ENCODE measurements at regions not wholly inside any gene's neighbourhood (a gene's known extent, or its start where the extent isn't known, plus 50 kb on each side); places are given as distances from the start of the nearest gene placed in this dataset.

DNA sequence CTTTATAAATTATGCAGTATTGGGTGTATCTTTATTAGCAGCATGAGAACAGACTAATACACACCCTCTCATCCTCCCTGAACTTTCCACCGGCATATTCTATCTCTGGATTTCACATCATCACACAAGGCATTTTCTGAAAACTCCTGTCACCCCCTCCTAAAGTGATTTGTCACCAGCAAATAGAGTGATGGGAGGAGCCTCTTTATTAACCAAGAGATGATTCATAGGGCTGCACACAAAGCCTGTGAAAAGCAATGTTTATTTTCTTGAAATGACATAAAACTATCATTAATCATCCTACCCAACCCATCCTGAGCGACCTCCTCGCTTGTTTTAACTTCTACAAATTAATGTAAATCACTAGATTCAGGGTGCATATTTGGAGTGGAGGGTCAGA, 394.7 kb upstream of the SULF2 start:
- no peak for DNase-seq (ENCODE audit: low spot score)

DNA sequence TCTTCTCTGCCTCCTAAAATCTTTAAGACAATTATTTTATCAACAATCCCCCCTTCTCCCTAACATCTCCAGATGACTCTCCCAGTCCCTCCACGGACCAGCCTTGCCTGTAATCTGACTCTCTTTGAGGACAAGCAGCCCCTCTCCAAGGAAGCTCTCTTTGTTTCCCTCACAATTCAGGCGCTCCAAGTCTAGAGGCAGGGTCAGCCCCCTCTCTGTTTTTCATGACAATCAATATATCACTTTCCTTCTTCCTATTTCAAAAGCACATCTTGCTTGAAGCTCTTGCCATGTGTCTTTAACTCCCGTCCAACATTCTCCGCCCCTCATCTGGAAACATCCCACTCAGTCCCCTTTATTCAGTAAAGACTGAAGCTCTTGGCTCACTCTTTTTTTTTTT, 393.4 kb upstream of the SULF2 start:
- no peak for DNase-seq (ENCODE audit: low spot score)

DNA sequence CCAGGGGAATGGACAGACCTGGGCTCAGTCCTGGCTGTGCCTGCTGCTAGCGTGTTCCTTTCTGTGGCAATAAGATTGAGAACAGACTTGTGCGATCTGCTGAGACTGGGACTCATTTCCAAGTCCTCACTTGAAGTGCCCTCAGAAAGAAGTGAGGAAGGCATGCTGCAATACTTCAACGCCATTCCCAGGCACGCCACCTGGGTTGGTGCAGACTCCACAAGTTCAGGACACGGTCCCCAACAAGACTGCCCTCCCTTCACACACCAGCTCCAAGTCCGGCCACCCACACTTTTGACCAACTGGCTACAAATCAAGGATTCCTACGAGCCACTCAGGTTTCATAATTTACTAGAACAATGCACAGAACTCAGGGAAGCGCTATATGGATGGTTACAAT, 391.8 kb upstream of the SULF2 start:
- no peak for DNase-seq (ENCODE audit: low spot score)

DNA sequence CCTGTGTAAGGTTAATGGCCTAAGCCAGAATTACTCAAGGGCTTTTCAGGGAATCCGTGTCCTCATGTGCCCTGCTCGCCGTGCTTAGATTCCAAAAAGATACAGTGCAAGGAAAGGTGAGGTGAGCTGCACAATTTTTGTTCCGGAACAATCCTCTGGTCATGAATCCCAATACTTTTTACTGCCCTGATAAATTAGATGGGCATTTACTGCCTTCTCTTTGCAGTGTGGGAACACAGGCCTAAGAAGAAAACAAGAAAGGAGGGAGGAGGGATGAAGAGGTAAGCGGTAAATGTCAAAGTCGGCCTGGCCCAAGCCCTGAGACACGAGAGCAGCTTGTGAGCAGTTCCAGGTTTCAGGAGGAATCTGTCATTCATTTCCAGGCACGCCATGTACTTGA, 390.9 kb upstream of the SULF2 start:
- DNase-seq (ENCODE audit: low spot score) = no peak

DNA sequence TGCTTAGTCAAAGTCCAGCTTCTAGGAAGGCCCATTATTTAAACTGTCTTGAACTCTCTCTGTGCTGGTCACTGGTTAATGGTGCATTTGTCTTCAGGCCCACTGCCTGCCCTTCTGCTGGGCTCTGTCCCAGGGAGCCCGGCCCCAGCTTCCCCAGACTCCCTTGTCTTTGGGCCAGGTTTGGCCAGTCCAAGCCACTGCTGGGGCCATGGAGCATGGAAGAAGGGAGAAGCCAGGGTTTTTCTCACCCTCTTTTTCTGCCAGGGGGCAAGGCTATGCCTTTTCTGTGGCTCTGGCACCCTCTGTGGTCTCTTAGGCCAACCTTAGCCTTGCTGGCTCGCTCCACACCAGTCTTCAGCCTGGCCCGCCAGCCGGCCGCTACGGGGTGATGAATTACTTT, 390.0 kb upstream of the SULF2 start:
- no peak for DNase-seq (ENCODE audit: low spot score)

DNA sequence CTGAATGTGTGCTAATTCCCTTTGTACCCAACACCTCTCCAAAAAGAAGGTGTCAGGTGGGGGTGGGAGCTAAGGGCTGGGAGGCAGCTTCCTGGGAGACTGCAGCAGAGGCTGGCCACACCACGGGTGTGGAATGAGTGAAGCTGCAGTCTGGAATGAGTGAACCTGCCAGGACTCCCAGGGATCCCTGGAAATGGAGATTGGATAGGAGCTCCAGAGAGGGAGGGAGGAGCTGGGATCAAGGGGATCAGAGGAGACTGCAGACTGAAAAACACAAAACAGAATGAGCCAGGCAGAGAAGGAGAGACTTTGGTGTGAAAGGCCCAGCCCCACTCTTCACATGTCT, 387.0 kb upstream of the SULF2 start:
- DNase-seq (ENCODE audit: low spot score) = no peak

DNA sequence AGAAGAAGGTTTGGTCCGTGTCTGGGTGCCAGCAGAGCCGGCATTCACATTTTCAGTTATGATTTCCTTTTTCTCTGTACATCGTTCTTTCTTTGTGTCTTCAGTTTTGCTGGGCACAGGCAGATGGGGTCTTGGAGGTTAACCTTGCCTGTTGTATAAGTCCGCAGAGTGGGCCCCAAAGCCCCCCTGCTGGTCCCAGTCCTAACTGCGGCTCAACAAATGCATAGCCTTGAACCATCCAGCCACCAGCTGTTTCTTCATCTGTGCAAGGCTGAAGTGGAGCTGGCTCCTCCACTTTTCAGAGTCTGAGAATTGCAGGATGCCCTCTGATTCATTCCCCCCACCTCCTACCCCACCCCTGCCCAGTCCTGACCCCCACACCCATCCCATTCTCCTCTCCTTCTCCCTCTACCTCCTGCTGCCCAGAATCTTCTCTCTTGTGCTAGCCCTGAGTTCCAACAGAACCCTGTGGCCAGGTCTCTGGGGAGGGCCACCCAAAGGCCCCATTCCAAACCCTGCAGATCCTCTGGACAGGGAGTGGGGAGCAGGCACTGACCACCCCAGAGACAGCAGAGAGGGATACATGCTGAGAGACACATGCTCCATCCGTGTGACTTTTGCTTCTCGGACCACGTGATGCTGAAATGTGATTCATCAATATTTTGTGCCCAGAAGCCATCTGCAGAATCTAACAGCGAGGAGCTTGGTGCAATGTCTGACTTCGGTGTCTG, 386.5 kb upstream of the SULF2 start:
- DNase-seq (ENCODE audit: low spot score) = no peak

DNA sequence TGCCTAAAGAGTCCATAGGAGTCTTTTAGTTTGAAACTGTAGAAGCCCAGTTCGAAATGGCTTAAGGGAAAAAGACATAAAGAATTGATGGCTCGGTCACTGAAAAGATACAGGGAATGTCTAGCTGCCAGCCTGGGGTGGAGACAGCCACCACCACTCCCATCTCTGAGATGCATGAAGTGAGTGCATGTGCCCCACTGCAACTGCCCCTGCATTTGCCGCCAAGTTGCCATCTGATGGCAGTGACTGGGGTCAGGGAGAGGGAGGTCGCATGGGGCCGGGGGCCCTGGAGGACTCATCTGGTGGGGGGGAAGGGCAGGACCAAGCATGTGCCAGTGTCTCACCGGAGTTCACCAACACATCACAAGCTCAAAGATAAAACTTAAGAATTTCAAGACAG, 385.8 kb upstream of the SULF2 start:
- DNase-seq (ENCODE audit: low spot score) = no peak

DNA sequence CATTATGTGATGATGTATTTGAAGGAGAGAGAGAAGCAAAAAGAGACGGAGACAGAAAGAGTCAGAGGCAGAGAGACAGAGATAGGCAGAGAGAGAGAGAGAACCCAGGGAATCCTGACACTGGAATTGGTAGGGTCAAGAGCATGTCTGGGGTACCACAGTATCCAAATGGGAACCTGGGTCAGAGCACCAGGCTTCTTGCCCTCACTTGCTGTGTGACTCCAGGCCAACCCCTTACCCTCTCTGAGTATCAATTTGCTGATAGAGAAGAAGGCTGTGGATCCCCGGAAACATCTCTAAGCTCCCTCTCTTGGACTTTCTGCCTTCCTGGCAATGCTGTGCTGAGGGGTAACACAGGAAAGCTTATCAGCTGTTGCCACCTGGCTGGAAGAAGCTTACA, 385.3 kb upstream of the SULF2 start:
- no peak for DNase-seq (ENCODE audit: low spot score)

DNA sequence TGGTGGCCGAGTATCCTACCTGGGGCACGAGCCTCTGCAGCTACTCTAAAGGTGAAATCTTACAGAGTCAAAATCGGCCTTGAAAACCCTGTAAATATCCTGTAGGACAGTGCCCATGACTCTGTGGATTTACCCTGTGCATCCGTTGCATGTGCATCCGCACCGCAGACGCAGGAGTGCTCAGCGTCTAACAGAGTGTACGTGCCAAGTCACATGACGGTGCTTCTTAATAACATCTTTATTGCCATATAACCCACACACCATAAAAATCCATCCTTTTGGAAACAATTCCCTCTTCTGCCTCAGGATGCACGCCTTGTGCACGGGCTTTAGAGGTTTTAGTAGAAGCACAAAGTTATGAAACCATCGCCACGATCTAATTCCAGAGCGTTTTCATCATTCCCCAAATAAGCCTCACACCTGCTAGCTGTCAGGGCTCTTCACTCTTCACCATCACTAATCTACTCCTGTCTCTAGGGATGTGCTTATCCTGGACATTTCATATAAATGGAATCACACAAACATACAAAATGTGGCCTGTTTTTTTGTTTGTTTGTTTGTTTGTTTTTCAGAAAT, 384.5 kb upstream of the SULF2 start:
- no peak for DNase-seq (ENCODE audit: low spot score)

DNA sequence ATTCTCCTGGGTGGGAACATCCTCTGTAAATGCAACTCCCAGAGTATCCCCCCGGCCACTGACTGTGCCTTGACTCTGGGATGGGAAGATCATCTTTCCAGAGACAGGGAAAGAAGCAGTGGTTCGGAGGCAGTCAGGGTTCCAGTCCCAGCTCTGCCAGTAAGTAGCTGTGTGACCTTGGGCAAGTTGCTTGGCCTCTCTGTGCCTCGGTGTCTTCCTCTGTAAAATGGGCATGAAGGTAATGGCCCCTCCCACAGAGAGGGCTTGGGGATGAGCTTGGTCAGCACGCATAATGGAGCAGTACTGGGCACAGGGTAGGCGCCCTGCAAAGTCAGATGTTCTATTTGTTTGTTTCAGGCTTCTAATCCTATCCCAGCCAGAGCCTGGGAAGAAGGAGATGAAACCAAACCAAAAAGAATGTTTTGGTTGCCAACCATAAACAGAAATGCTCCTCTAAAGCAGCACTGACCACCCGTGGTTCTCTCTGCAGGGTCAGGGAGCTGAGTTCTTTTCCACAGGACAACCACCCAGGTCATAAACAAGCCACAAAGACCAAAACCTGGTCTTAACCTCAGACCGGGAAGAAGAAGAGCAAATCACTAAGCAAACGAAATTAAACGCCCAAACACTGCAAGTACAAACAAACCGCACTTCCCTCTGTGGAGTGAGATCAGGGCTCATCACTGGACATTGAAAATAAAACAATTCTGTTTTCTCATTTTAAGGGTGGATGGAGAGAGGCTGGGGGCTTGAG, 381.0 kb upstream of the SULF2 start:
- DNase-seq (ENCODE audit: low spot score) = no peak

DNA sequence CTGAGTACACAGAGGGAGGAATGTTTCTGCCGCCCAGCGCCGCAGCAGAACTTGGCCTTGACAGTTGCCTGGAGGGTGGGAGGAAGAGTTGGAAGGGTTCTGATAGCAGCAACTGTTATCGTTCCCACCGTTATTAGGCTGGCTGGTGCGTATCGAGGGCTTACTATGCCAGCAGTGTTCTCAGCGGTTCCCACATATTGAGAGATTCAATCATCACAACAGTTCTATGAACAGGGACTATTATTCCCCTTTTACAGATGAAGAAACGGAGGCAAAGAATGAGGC, 380.1 kb upstream of the SULF2 start:
- no peak for DNase-seq (ENCODE audit: low spot score)

DNA sequence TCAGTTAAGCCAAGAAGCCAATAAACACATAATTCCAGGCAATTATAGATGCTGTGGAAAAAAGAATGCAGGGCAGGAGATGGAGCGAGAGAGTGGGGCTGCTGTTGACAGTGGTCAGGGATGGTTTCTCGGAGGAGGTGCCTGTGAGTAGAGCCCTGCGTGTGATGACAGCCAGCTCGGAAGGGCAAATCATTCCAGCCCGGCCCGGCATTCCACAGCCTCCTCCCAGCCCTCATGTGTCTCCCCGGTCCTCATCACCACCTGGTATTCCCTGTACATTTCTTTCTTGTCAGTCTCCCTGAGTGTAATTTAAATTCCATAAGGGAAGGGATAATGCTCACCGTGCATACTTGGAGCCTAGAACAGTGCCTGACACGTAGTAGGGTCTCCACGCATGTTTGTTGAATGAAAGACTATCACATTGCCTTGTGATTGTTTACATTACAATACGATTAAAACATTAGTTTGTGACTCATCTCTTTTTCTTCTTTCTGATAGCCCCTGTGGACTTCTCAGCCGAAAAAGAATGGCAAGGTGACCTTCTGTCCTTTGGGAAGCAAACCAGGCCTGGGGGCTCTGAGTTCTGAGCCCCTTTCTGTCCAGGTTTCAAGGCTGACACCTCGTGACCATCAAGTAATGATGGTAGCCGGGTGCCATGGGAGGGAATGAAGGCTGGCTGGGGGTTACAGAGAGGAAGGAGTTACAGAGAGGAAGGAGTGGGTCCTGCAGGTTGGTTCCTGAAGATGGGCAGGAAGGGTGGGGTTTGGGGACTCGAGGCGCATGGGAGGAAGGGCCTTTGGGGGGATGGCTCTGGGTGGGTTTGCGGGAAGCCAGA, 379.5 kb upstream of the SULF2 start:
- no peak for DNase-seq (ENCODE audit: low spot score)

DNA sequence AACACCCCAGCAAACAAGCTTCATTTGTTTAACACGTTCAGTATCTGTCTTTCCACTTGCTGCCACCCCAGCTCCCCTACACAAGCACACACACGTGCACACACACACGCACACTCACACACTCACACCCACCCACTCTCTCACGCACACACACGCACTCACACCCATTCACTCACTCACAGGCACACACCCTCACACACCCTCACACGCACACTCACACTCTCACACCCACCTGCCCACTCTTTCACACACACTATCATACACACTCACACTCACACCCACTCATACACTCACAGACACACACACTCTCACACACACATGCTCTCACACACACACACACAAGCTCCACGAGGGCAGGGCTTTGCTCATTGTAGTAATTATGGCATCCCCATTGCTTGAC, 378.8 kb upstream of the SULF2 start:
- DNase-seq (ENCODE audit: low spot score) = no peak

DNA sequence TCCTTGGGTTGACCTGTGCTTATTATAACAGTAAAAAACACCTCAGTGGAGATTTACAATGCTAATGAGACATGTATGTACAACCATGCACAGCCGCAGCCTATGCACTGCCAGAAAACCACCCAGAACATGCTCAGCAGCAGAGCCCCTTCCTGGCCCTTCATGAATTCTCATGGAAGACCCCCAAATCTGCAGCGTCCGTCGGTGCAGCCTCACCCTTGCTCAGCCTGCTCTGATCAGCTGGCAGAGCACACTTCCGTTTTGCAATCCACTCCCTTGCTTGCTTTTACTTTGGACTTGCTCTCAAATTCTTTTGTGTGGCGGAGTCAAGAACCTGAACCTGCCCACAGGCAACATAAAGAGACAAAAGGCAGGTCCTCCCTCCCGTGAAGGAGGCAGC, 378.2 kb upstream of the SULF2 start:
- no peak for DNase-seq (ENCODE audit: low spot score)

DNA sequence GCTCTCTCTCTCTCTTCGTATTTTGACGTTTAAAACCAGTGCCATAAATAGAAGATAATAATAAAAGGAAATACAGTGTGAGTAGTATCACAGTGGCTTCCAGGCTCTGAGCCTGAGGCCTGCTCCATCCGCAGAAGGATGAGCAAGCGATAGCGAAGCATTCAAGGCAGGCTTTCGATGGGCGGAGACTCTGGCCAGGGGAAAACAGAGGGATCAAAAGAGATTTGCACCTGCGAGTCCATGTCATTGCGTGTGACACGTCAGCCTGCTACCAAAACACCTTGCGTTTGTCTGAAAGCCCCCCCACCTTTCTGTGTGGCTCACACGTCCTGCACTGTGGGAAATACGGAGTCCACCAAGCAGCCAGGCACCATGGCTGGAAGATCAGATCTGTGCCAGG, 377.3 kb upstream of the SULF2 start:
- DNase-seq (ENCODE audit: low spot score) = no peak

DNA sequence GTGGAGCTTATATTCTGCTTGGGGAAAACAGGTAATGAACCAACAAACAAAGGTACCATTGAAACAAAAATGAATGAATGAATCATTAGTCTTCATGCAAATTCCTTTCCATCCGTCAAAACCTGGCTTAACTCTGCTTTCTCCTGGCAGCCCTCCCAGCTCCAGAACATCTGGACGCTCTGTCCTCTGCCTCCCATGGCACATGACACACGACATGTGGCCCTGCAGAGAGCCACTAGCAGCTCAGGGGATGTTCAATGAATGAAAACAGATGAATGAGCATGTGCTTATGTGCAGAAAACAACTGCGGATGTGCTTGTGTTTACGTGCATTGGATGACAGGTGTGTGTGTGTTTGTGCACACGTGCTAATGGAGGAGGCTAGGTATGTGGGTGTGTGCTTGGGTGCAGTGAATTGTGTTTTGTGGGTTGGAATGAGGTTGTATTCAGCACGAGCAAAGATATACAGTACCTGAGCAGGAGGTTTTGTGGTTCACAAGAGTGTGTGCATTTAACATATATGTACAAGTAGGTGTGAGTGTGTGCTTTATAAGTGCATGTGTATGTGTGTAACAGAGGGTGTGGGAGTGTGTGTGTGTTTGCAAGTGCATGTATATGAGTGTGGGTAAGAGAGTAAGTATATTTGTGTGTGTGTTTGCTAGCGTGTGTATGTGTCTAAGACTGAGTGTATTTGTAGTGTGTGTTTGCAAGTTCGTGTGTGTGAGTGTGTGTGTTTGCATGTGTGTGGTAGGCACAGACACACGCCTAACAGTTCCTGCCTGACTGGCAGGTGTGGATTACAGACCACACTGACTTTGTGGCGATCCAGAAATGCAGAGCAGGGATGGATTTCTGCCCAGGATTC, 374.1 kb upstream of the SULF2 start:
- DNase-seq (ENCODE audit: low spot score) = no peak

DNA sequence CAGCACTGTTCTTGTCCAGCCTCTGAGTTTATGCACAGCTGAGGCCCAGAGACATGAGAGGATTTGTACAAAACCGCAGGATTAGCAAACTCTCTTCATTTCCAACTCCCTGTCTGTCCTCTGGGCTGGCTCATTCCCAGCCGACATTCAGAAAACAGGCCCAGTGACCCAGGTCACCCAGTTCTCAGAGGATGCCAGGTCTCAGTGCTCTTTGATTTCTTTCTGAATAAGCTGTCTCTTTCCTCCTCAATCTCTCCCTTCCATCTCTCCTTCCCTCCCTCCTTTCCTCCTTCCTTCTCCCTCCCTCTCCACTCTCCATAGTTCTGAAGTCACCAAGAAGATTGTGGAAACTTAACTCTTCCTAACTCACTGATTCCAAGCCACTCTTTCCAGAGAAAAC, 372.7 kb upstream of the SULF2 start:
- DNase-seq (ENCODE audit: low spot score) = no peak

DNA sequence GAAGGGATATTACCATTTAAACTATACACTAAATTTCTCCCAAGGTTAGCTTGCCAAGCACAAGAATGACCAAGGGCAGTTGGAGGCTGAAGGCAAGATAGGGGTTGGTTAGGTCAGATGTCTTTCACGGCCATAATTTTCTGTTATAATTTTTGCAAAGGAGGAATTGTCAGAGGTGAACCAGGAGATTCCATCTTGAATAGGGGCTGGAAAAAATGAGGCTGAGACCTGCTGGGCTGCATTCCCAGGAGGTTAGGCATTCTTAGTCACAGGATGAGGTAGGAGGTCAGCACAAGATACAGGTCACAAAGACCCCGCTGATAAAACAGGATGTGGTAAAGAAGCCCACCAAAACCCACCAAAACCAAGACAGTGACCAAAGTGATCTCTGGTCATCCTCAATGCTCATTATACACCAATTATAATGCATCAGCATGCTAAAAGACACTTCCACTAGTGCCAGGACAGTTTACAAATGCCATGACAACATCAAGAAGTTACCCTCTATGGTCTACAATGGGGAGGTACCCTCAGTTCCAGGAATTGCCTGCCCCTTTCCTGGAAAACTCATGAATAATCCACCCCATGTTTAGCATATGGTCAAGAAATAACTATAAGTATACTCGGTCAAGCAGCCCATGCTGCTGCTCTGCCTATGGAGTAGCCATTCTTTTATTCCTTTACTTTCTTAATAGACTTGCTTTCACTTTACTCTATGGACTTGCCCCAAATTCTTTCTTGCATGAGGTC, 371.8 kb upstream of the SULF2 start:
- DNase-seq (ENCODE audit: low spot score) = no peak

DNA sequence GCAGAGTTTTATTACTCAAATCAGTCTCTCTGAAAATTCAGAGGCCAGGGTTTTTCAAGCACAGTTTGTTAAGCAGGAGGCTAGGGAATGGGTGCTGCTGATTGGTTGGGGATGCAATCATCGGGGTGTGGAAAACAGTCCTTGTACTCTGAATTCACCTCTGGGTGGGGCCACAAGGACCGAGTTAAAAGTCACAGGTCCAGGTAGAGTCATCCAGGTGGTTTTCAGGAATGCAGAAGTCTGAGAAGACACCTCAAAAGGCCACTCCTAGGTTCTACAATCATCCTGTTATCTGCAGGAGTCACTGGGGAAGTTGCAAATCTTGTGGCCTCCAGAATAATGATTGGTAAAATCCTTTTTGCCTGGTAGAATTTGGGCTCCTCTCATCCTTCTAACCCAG, 371.2 kb upstream of the SULF2 start:
- no peak for DNase-seq (ENCODE audit: low spot score)

DNA sequence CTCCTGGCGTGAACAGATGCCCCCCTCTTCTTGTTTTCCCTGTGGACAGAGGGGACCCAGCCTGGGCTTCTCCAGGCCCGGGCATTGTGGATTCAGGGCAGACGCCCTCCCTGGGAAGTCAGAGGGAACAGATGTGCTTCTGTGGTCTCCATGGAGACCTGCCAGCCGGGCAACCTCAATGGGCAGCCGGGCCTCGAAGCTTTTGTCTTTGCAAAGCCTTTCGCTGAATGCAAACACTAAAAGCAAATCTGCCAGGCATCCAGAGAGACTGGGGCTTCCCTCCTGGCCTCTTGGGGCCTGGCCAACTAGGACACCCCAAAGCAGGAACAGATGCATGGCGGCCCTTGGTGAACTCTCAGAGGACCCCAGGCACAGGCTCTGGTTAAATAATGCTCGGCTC, 370.0 kb upstream of the SULF2 start:
- no peak for DNase-seq (ENCODE audit: low spot score)
